Cardiac fibroblast (primary cell): ENCODE measurements at regions not wholly inside any gene's neighbourhood (a gene's known extent, or its start where the extent isn't known, plus 50 kb on each side); places are given as distances from the start of the nearest gene placed in this dataset.

Experiments
- DNase-seq, 2 donors: peaks; one replicate each; pipeline versions ENCODE4 v3.0.0 to v3.0.0-alpha.2; 2010; ENCODE audit warnings: low read depth in 2 of 2
- H3K4me3 ChIP-seq, 2 donors: replicated peaks in 1 of 2; 1 replicate in 1 of 2; 2 replicates in 1 of 2; pipeline ENCODE4 v1.5.1; 2011; ENCODE audit warnings: low read depth in 2 of 2, low read length in 2 of 2, mild to moderate bottlenecking in 2 of 2, moderate library complexity in 1 of 2
- TF ChIP-seq, protein P1 (sequence below): IDR thresholded peaks from one replicate; pipeline ENCODE4 v1.5.1; 2011; ENCODE audit warnings: low read depth, mild to moderate bottlenecking, low read length, inconsistent platforms

DNA sequence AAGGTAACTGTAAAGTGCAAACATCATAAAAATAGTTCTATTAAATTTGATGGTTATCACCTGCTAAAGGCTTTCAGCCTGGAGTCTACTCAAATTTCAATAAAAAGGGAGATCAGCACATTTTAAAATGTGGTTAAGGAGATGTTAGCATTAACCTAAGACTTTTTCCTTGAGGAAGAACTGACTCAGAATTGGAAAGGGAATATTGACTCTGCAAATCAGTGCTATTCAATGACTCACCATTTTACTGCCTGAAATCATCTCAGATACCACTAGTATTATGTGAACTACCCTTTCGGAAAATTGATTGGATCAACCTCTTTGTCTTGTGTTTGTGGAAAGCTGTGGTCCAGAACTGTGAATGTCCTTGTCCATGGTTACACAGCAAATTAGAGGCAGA, 113.3 kb downstream of the ADRB2 start:
- DNase-seq = no peak
- no peak overlapping the region for H3K4me3 ChIP-seq
- TF ChIP-seq, protein P1, sequence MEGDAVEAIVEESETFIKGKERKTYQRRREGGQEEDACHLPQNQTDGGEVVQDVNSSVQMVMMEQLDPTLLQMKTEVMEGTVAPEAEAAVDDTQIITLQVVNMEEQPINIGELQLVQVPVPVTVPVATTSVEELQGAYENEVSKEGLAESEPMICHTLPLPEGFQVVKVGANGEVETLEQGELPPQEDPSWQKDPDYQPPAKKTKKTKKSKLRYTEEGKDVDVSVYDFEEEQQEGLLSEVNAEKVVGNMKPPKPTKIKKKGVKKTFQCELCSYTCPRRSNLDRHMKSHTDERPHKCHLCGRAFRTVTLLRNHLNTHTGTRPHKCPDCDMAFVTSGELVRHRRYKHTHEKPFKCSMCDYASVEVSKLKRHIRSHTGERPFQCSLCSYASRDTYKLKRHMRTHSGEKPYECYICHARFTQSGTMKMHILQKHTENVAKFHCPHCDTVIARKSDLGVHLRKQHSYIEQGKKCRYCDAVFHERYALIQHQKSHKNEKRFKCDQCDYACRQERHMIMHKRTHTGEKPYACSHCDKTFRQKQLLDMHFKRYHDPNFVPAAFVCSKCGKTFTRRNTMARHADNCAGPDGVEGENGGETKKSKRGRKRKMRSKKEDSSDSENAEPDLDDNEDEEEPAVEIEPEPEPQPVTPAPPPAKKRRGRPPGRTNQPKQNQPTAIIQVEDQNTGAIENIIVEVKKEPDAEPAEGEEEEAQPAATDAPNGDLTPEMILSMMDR = no peak

DNA sequence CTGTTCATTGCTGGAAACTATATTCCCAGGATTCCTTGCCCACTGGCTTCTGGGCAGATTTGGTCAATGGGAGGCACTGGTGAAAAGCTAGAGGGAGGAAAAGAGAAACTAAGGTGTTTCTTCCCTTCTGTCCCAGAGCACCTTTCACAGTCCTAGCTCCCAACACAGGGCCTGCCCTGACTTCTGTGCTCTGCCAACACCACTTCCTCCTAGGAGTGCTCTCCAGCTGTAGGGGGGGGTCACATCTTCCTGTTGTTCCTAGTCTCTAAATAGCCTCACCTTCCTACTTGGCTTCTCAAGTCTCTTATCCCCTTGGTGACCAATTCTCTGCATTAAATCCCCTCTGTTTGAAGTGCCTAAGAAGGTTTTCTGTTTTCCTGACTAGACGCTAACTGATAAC, 115.4 kb downstream of the ADRB2 start:
- H3K4me3 ChIP-seq = no peak overlapping the region
- DNase-seq = no peak
- TF ChIP-seq, protein P1 = no peak

DNA sequence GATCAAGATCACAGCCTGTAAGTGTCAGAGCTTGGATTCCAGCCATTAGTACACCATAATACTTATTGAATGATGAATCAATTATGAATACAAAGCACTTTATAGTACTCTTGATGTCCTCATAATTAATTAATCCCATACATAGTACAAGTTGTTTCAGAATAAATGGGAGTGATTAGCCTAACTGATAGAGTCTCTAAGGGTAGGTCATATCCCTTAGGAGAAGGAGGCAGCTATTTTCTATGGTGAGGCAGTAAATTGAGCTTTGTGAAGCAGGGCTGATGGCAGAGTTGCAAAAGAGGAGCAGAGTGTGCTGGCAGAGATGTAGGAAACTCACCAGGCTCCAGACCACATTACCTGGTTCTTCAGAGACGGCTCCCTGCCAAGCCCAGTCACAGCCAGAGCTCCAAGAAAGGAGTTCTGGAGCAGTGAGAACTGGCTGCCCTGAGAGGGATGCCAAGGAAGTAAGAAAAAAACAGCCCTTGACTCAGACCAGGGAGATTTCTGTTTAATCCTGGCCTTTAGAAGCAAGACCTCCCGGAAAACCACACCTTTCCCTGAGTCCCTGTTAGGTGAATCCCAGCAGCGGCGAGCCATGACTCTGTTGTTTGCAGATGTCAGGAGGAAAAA, 112.9 kb downstream of the SH3TC2 start:
- no peak overlapping the region for H3K4me3 ChIP-seq
- peak in 1 of 2 donors; percentile 9 for DNase-seq
- TF ChIP-seq, protein P1 = no peak

DNA sequence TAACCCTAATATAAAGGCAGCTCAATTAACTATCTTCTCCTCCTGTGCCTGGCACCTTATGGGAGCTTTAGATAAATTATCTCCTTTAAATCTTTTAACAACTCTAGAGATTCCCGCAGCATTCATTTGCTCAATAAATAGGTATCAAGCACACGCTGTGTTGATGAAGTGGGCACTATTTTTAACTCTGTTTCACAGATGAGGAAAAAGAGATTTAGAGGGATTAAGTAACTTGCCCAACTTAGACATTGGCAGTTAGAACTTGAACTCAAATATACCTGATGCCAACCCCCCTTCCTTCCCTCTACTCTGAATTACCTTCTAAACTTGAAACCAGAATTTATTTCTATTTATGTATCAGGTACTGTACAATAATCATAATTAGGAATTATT, 112.4 kb downstream of the SH3TC2 start:
- no peak for DNase-seq
- TF ChIP-seq, protein P1 = no peak
- no peak overlapping the region for H3K4me3 ChIP-seq

DNA sequence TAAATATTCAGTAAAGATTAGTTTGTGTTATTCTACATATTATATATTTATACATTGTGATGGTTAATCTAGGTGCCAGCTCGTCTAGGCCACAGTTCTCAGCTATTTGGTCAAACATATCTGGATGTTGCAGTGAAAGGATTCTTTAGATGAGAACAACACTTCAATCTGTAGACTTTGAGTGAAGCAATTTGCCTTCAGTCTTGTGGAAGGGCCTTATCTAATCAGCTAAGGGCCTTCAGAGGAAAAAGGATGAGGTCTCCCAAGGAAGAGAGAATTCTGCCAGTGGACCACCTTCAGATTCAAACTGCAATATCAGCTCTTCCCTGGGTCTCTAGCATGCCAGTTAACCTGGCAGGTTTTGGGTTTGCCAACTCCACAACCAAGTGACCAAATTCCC, 112.0 kb downstream of the SH3TC2 start:
- TF ChIP-seq, protein P1 = no peak
- H3K4me3 ChIP-seq = no peak overlapping the region
- DNase-seq = no peak

DNA sequence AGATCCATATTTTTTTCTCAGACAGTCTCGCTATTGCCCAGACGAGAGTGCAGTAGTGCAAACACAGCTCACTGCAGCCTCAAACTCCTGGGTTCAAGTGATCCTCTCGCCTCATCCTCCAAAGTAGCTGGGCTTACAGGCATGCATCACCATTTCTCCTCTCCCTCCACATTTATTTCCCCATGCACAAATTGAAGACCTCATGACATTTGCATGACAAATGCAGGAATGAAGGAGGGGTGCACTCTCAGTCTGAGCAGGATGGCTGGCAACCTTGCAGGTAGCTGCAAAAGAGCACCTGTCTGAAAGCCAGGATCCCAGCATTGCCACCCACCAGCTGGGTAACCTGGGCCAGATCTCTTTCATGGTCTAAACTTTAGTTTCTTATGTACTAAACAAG, 111.2 kb downstream of the SH3TC2 start:
- no peak for DNase-seq
- TF ChIP-seq, protein P1 = no peak

More for the DNA sequence above, 111.2 kb downstream of the SH3TC2 start:
- H3K4me3 ChIP-seq = no peak overlapping the region
